ENCODE measurements at regions not wholly inside any gene's neighbourhood (a gene's known extent, or its start where the extent isn't known, plus 50 kb on each side); places are given as distances from the start of the nearest gene placed in this dataset.

- no peak for DNase-seq (ENCODE audit: low read depth)
These were observed 242.6 kb downstream of the PTPRU start for GRCh38 chr1:29478879-29479278.

GRCh38 chr1:29478151-29478791, 241.9 kb downstream of the PTPRU start:
- no peak for DNase-seq (ENCODE audit: low read depth)

GRCh38 chr1:29475326-29475725, 239.0 kb downstream of the PTPRU start:
- no peak for DNase-seq (ENCODE audit: low read depth)

GRCh38 chr1:29474274-29475244, 238.2 kb downstream of the PTPRU start:
- DNase-seq (ENCODE audit: low read depth) = no peak

- DNase-seq (ENCODE audit: low read depth) = no peak
These were observed 237.0 kb downstream of the PTPRU start for GRCh38 chr1:29473161-29473855.

- no peak for DNase-seq (ENCODE audit: low read depth)
These were observed 235.4 kb downstream of the PTPRU start for GRCh38 chr1:29471487-29472313.

GRCh38 chr1:29470788-29471119, 234.4 kb downstream of the PTPRU start:
- no peak for DNase-seq (ENCODE audit: low read depth)

GRCh38 chr1:29470087-29470787, 233.9 kb downstream of the PTPRU start:
- no peak for DNase-seq (ENCODE audit: low read depth)

GRCh38 chr1:29469457-29469856, 233.1 kb downstream of the PTPRU start:
- DNase-seq (ENCODE audit: low read depth) = no peak

GRCh38 chr1:29467989-29468900, 231.9 kb downstream of the PTPRU start:
- DNase-seq (ENCODE audit: low read depth) = no peak

- DNase-seq (ENCODE audit: low read depth) = no peak
These were observed 229.9 kb downstream of the PTPRU start for GRCh38 chr1:29466258-29466657.

- no peak for DNase-seq (ENCODE audit: low read depth)
These were observed 229.4 kb downstream of the PTPRU start for GRCh38 chr1:29465755-29466154.

GRCh38 chr1:29462096-29462495, 225.8 kb downstream of the PTPRU start:
- no peak for DNase-seq (ENCODE audit: low read depth)

- no peak for DNase-seq (ENCODE audit: low read depth)
These were observed 224.9 kb downstream of the PTPRU start for GRCh38 chr1:29461115-29461739.

- DNase-seq (ENCODE audit: low read depth) = no peak
These were observed 224.4 kb downstream of the PTPRU start for GRCh38 chr1:29460694-29461093.

GRCh38 chr1:29460041-29460610, 223.8 kb downstream of the PTPRU start:
- DNase-seq (ENCODE audit: low read depth) = no peak

- DNase-seq (ENCODE audit: low read depth) = no peak
These were observed 223.3 kb downstream of the PTPRU start for GRCh38 chr1:29459620-29459945.

GRCh38 chr1:29458737-29459619, 222.7 kb downstream of the PTPRU start:
- no peak for DNase-seq (ENCODE audit: low read depth)
